RWPE2 (cell line): ENCODE measurements at regions not wholly inside any gene's neighbourhood (a gene's known extent, or its start where the extent isn't known, plus 50 kb on each side); places are given as distances from the start of the nearest gene placed in this dataset.

Experiments used
- ATAC-seq: fragments of 200-7000 bp; cut with Tn5 transposase; 3 replicates; pipeline ENCODE4 v1.9.1; 2021; ENCODE audit warnings: low read depth
- DNase-seq: peaks from one replicate; pipeline ENCODE4 v3.0.0-alpha.2; 2020; ENCODE audit warnings: low spot score
- H3K27ac ChIP-seq: fragments of 450-650 bp; 2 replicates; pipeline ENCODE4 v1.5.1; 2017; ENCODE audit warnings: mild to moderate bottlenecking; ENCODE audit not compliant: poor library complexity, severe bottlenecking
- H3K27me3 ChIP-seq: fragments of 250-450 bp; sonication (Bioruptor Pico); 2 replicates; pipeline ENCODE4 v1.5.1; 2021; ENCODE audit warnings: mild to moderate bottlenecking, moderate library complexity; ENCODE audit not compliant: insufficient read depth, poor library complexity, severe bottlenecking
- H3K36me3 ChIP-seq: fragments of 250-450 bp; sonication (Bioruptor Pico); 2 replicates; pipeline ENCODE4 v1.5.1; 2020; ENCODE audit warnings: low read depth, mild to moderate bottlenecking, moderate library complexity
- H3K4me1 ChIP-seq: fragments of 250-450 bp; sonication (Bioruptor Pico); 2 replicates; pipeline ENCODE4 v1.5.1; 2021; ENCODE audit warnings: mild to moderate bottlenecking, moderate library complexity; ENCODE audit not compliant: insufficient read depth, poor library complexity, severe bottlenecking
- H3K4me3 ChIP-seq: fragments of 250-450 bp; sonication (Bioruptor Pico); 2 replicates; pipeline ENCODE4 v1.5.1; 2021; ENCODE audit warnings: mild to moderate bottlenecking, moderate library complexity; ENCODE audit not compliant: severe bottlenecking
- H3K9me3 ChIP-seq: fragments of 250-450 bp; sonication (Bioruptor Pico); 2 replicates; pipeline ENCODE4 v1.5.1; 2021; ENCODE audit warnings: mild to moderate bottlenecking, moderate library complexity; ENCODE audit not compliant: severe bottlenecking
- CTCF ChIP-seq: fragments of 450-650 bp; IDR thresholded peaks from one replicate; pipeline ENCODE4 v1.5.1; 2017; ENCODE audit warnings: mild to moderate bottlenecking, moderate library complexity; ENCODE audit not compliant: poor library complexity, severe bottlenecking

GRCh38 chrX:107502316-107502715, 52.9 kb downstream of the FRMPD3 start:
- DNase-seq (no peak), ATAC-seq (no peak)
- peaks cover 18% of the 10 kb centered on the region for H3K27me3 ChIP-seq
- H3K4me1 ChIP-seq = no peaks in the 10 kb centered on the region
- no peaks in the 10 kb centered on the region for H3K36me3 ChIP-seq
- no peak overlapping the region for H3K27ac ChIP-seq
- H3K9me3 ChIP-seq = no peaks in the 10 kb centered on the region
- TF ChIP-seq CTCF = no peak
- no peak overlapping the region for H3K4me3 ChIP-seq

GRCh38 chrX:107504006-107504405, 54.6 kb downstream of the FRMPD3 start:
- H3K27me3 ChIP-seq = peaks cover 32% of the 10 kb centered on the region

GRCh38 chrX:107505223-107505622, 55.8 kb downstream of the FRMPD3 start:
- H3K4me1 ChIP-seq = no peaks in the 10 kb centered on the region
- H3K27ac ChIP-seq = no peak overlapping the region
- ATAC-seq = no peak
- H3K4me3 ChIP-seq = no peak overlapping the region
- TF ChIP-seq CTCF = no peak
- no peaks in the 10 kb centered on the region for H3K9me3 ChIP-seq
- H3K36me3 ChIP-seq = no peaks in the 10 kb centered on the region
- DNase-seq = no peak
- H3K27me3 ChIP-seq = peaks cover 32% of the 10 kb centered on the region

More at GRCh38 chrX:107504006-107504405, 54.6 kb downstream of the FRMPD3 start:
- ATAC-seq = no peak
- Histone ChIP-seq H3K9me3 (no peaks in the 10 kb centered on the region), H3K36me3 (no peaks in the 10 kb centered on the region), H3K27ac (no peak overlapping the region), H3K4me3 (no peak overlapping the region), H3K4me1 (no peaks in the 10 kb centered on the region)
- no peak for TF ChIP-seq CTCF
- DNase-seq = no peak

- H3K9me3 ChIP-seq = no peaks in the 10 kb centered on the region
- no peaks in the 10 kb centered on the region for H3K36me3 ChIP-seq
- no peak overlapping the region for H3K27ac ChIP-seq
- H3K4me3 ChIP-seq = no peak overlapping the region
- DNase-seq (no peak), ATAC-seq (0 out of 3 replicates have a peak, but pooled peaks have one; percentile 19)
- peaks cover 32% of the 10 kb centered on the region for H3K27me3 ChIP-seq
- TF ChIP-seq CTCF = no peak
- H3K4me1 ChIP-seq = no peaks in the 10 kb centered on the region
Measured at GRCh38 chrX:107506596-107507031, 57.2 kb downstream of the FRMPD3 start.

- Histone ChIP-seq H3K4me3 (no peak overlapping the region), H3K27ac (no peak overlapping the region), H3K36me3 (no peaks in the 10 kb centered on the region), H3K27me3 (peaks cover 32% of the 10 kb centered on the region), H3K4me1 (no peaks in the 10 kb centered on the region), H3K9me3 (no peaks in the 10 kb centered on the region)
- ATAC-seq = no peak
- no peak for TF ChIP-seq CTCF
- DNase-seq = no peak
Measured at GRCh38 chrX:107507093-107507743, 57.8 kb downstream of the FRMPD3 start.
